ENCODE measurements at regions not wholly inside any gene's neighbourhood (a gene's known extent, or its start where the extent isn't known, plus 50 kb on each side); places are given as distances from the start of the nearest gene placed in this dataset.

GRCh38 chr4:152138451-152138850 is 377.6 kb upstream of the GATB start:
- Mint-ChIP-seq H3K27ac (no peak overlapping the region), H3K4me3 (ENCODE audit: low read depth) (no peak overlapping the region), H3K9me3 (ENCODE audit: low read depth) (no peaks in the 10 kb centered on the region), H3K36me3 (ENCODE audit: insufficient read depth) (no peaks in the 10 kb centered on the region), H3K27me3 (no peaks in the 10 kb centered on the region), H3K4me1 (ENCODE audit: low read depth) (no peaks in the 10 kb centered on the region)
- TF ChIP-seq, protein P1, sequence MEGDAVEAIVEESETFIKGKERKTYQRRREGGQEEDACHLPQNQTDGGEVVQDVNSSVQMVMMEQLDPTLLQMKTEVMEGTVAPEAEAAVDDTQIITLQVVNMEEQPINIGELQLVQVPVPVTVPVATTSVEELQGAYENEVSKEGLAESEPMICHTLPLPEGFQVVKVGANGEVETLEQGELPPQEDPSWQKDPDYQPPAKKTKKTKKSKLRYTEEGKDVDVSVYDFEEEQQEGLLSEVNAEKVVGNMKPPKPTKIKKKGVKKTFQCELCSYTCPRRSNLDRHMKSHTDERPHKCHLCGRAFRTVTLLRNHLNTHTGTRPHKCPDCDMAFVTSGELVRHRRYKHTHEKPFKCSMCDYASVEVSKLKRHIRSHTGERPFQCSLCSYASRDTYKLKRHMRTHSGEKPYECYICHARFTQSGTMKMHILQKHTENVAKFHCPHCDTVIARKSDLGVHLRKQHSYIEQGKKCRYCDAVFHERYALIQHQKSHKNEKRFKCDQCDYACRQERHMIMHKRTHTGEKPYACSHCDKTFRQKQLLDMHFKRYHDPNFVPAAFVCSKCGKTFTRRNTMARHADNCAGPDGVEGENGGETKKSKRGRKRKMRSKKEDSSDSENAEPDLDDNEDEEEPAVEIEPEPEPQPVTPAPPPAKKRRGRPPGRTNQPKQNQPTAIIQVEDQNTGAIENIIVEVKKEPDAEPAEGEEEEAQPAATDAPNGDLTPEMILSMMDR (IDR thresholded peaks at IDR 0.05; ENCODE audit: unreplicated experiment) = no peak
- no peak for DNase-seq (ENCODE audit: low spot score, unreplicated experiment)

DNA sequence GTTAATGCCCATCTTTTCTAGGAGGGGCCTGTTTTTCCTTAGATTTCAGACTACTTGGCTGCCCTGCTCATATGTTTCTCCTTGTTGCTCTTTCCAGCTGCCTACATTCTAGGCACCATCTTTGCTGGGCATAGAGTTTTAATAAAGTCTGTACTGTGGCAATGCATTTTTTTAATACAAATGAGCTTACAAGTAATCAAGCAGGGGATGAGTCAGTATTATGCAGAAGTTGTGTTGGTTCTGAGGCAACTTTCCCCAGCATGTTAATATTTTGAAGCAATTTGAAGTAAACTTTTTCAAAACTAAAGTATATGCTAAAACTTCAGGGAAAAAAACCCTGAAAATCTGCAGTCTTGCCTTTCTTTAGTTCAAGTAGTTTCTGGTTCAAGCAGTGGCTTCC is 372.0 kb upstream of the GATB start:
- no peaks in the 10 kb centered on the region for H3K36me3 Mint-ChIP-seq (ENCODE audit: insufficient read depth)
- H3K4me3 Mint-ChIP-seq (ENCODE audit: low read depth) = no peak overlapping the region
- H3K27me3 Mint-ChIP-seq = peaks cover 7% of the 10 kb centered on the region
- TF ChIP-seq, protein P1 (IDR thresholded peaks at IDR 0.05; ENCODE audit: unreplicated experiment) = no peak
- H3K9me3 Mint-ChIP-seq (ENCODE audit: low read depth) = no peaks in the 10 kb centered on the region
- H3K4me1 Mint-ChIP-seq (ENCODE audit: low read depth) = no peaks in the 10 kb centered on the region
- no peak overlapping the region for H3K27ac Mint-ChIP-seq
- DNase-seq (ENCODE audit: low spot score, unreplicated experiment) = no peak

DNA sequence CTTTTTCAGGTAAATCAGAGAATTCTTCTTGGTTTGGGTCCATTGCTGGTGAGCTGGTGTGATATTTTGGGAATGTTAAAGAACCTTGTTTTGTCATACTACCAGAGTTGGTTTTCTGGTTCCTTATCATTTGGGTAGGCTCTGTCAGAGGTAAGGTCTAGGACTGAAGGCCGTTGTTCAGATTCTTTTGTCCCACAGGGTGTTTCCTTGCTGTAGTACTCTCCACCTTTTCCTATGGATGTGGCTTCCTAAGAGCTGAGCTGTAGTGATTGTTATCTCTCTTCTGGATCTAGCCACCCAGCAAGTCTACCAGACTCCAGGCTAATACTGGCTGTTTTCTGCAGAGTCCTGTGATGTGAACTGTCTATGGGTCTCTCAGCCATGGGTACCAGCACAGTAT is 367.5 kb upstream of the GATB start:
- H3K36me3 Mint-ChIP-seq (ENCODE audit: insufficient read depth) = no peaks in the 10 kb centered on the region
- no peak overlapping the region for H3K4me3 Mint-ChIP-seq (ENCODE audit: low read depth)
- no peak for DNase-seq (ENCODE audit: low spot score, unreplicated experiment)
- peaks cover 12% of the 10 kb centered on the region for H3K27me3 Mint-ChIP-seq
- peaks cover 19% of the 10 kb centered on the region for H3K9me3 Mint-ChIP-seq (ENCODE audit: low read depth)
- no peak overlapping the region for H3K27ac Mint-ChIP-seq
- no peaks in the 10 kb centered on the region for H3K4me1 Mint-ChIP-seq (ENCODE audit: low read depth)
- TF ChIP-seq, protein P1 (IDR thresholded peaks at IDR 0.05; ENCODE audit: unreplicated experiment) = no peak

GRCh38 chr4:152126238-152126637 is 365.4 kb upstream of the GATB start:
- Mint-ChIP-seq H3K9me3 (ENCODE audit: low read depth) (peaks cover 23% of the 10 kb centered on the region), H3K36me3 (ENCODE audit: insufficient read depth) (no peaks in the 10 kb centered on the region), H3K4me3 (ENCODE audit: low read depth) (no peak overlapping the region), H3K4me1 (ENCODE audit: low read depth) (no peaks in the 10 kb centered on the region), H3K27me3 (peaks cover 6% of the 10 kb centered on the region), H3K27ac (no peak overlapping the region)
- TF ChIP-seq, protein P1 (IDR thresholded peaks at IDR 0.05; ENCODE audit: unreplicated experiment) = no peak
- DNase-seq (ENCODE audit: low spot score, unreplicated experiment) = no peak

DNA sequence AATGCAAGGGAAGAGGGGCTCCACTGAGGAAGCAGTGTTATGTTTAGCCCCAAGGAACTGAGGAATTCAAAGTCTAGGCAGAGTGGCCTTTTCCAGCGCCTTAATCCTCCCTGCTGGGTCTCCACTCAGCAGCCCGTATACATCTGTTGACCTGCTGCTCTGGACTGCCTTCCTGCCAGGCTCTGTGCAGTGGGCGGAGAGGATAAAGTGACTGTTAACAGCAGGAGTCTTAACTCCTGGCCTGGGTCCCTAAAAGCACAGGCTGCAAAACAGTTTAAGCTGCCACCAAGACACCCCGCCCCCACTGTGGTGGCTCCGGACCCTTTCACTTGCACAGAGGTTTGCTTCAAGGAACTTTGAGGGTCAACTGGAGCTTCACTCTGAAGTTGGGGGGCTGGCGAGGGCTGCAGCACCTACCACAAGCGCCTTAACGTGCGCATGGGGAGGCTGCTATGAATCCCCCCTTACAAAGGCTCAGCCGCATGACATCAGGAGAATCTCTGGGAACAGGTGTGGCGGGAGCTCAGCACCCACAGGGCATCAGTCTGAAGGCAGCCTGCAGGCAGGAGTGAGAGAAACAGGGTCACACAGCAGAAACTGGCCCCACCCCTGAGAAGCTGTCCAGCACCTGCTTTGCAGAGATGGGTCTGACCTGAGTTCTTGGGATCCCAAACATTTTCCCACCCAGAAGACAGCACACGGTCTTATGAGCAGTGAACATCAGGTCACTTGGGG is 358.2 kb upstream of the GATB start:
- H3K9me3 Mint-ChIP-seq (ENCODE audit: low read depth) = peaks cover 4% of the 10 kb centered on the region
- peaks cover 23% of the 10 kb centered on the region for H3K27me3 Mint-ChIP-seq
- H3K27ac Mint-ChIP-seq = no peak overlapping the region
- no peak for DNase-seq (ENCODE audit: low spot score, unreplicated experiment)
- no peaks in the 10 kb centered on the region for H3K4me1 Mint-ChIP-seq (ENCODE audit: low read depth)
- no peak overlapping the region for H3K4me3 Mint-ChIP-seq (ENCODE audit: low read depth)
- TF ChIP-seq, protein P1 (IDR thresholded peaks at IDR 0.05; ENCODE audit: unreplicated experiment) = no peak
- H3K36me3 Mint-ChIP-seq (ENCODE audit: insufficient read depth) = no peaks in the 10 kb centered on the region

All from progenitor cell of endocrine pancreas (in vitro differentiated cells).